ENCODE measurements at regions not wholly inside any gene's neighbourhood (a gene's known extent, or its start where the extent isn't known, plus 50 kb on each side); places are given as distances from the start of the nearest gene placed in this dataset.

DNA sequence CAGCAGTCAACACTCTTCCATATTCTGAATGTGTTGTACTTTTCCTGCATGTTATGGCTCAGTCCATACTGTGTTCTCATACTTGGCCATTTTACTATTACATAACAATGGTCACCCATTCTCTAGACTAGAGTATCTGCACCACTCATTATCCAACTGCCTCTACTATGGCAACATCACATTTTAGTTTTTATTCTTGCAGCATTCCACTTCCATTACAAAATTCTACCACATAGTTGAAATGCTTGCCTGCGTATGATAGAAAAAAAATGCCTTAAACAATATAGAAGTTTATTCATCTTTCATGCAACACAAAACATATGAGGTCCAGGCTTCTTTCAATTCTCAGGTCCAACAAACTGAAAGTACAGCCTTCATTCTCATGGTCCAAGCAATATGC, 128.0 kb downstream of the TENT5A start:
- TF ChIP-seq, protein P1, sequence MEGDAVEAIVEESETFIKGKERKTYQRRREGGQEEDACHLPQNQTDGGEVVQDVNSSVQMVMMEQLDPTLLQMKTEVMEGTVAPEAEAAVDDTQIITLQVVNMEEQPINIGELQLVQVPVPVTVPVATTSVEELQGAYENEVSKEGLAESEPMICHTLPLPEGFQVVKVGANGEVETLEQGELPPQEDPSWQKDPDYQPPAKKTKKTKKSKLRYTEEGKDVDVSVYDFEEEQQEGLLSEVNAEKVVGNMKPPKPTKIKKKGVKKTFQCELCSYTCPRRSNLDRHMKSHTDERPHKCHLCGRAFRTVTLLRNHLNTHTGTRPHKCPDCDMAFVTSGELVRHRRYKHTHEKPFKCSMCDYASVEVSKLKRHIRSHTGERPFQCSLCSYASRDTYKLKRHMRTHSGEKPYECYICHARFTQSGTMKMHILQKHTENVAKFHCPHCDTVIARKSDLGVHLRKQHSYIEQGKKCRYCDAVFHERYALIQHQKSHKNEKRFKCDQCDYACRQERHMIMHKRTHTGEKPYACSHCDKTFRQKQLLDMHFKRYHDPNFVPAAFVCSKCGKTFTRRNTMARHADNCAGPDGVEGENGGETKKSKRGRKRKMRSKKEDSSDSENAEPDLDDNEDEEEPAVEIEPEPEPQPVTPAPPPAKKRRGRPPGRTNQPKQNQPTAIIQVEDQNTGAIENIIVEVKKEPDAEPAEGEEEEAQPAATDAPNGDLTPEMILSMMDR (IDR thresholded peaks at IDR 0.05): no peak
- TF ChIP-seq POLR2A (IDR thresholded peaks at IDR 0.05) (no peak), POLR2AphosphoS5 (IDR thresholded peaks at IDR 0.05) (no peak)

Data from transverse colon (tissue), 4 donors.